MM.1S (cell line): ENCODE measurements at regions not wholly inside any gene's neighbourhood (a gene's known extent, or its start where the extent isn't known, plus 50 kb on each side); places are given as distances from the start of the nearest gene placed in this dataset.

ENCODE experiments used
- DNase-seq: peaks from one replicate; pipeline ENCODE4 v3.0.0-alpha.2; 2015
- H2AFZ ChIP-seq: fragments of 300-600 bp; sonication (generic); 2 replicates; pipeline ENCODE4 v1.6.0; 2016; ENCODE audit warnings: antibody characterized with exemption, low read length
- H3F3A ChIP-seq: fragments of 300-600 bp; sonication (generic); 2 replicates; pipeline ENCODE4 v1.6.1; 2016; ENCODE audit warnings: mild to moderate bottlenecking, antibody characterized with exemption, low read length, moderate library complexity, mixed read lengths; ENCODE audit not compliant: insufficient read depth
- H3K27ac ChIP-seq: fragments of 300-600 bp; sonication (generic); 2 replicates; pipeline ENCODE4 v1.5.1; 2016; ENCODE audit warnings: mild to moderate bottlenecking, low read length
- H3K27me3 ChIP-seq: fragments of 300-600 bp; sonication (generic); replicated peaks from 2 replicates; pipeline ENCODE4 v1.6.0; 2016; ENCODE audit warnings: low read length; ENCODE audit not compliant: insufficient read depth
- H3K36me3 ChIP-seq: fragments of 300-600 bp; sonication (generic); replicated peaks from 2 replicates; pipeline ENCODE4 v1.6.1; 2016; ENCODE audit warnings: mild to moderate bottlenecking, low read length, mixed read lengths; ENCODE audit not compliant: insufficient read depth
- H3K4me1 ChIP-seq: fragments of 300-600 bp; sonication (generic); 2 replicates; pipeline ENCODE4 v1.6.1; 2016; ENCODE audit warnings: low read length, mixed read lengths
- H3K4me2 ChIP-seq: fragments of 300-600 bp; sonication (generic); 2 replicates; pipeline ENCODE4 v1.6.0; 2016; ENCODE audit warnings: low read depth, low read length
- H3K4me3 ChIP-seq: fragments of 300-600 bp; sonication (generic); 2 replicates; pipeline ENCODE4 v1.5.1; 2016; ENCODE audit warnings: low read length, mixed read lengths
- H3K79me2 ChIP-seq: fragments of 300-600 bp; sonication (generic); 2 replicates; pipeline ENCODE4 v1.6.1; 2016; ENCODE audit warnings: mixed run types, low read length, mixed read lengths
- H3K9ac ChIP-seq: fragments of 300-600 bp; sonication (generic); 2 replicates; pipeline ENCODE4 v1.6.1; 2016; ENCODE audit warnings: low read length, mixed read lengths
- H3K9me2 ChIP-seq: fragments of 300-600 bp; sonication (generic); replicated peaks from 2 replicates; pipeline ENCODE4 v1.6.1; 2016; ENCODE audit warnings: mild to moderate bottlenecking, low read length, mixed read lengths; ENCODE audit not compliant: insufficient read depth
- H3K9me3 ChIP-seq: fragments of 300-600 bp; sonication (generic); replicated peaks from 2 replicates; pipeline ENCODE4 v1.6.1; 2016; ENCODE audit warnings: mild to moderate bottlenecking, low read length, mixed read lengths; ENCODE audit not compliant: insufficient read depth
- H4K20me1 ChIP-seq: fragments of 300-600 bp; sonication (generic); 2 replicates; pipeline ENCODE4 v1.6.1; 2016; ENCODE audit warnings: mild to moderate bottlenecking, low read length, moderate library complexity, mixed read lengths; ENCODE audit not compliant: insufficient read depth
- CTCF ChIP-seq: fragments of 300-600 bp; sonication (generic); IDR thresholded peaks from 2 replicates; pipeline ENCODE4 v1.5.1; 2016; ENCODE audit warnings: antibody characterized with exemption, low read length, mixed read lengths
- EZH2 ChIP-seq: fragments of 300-600 bp; sonication (generic); optimal IDR thresholded peaks from 2 replicates; pipeline ENCODE3; 2017; ENCODE audit warnings: low read depth, mild to moderate bottlenecking, antibody characterized with exemption, low read length, mixed read lengths
- EZH2phosphoT487 ChIP-seq: fragments of 300-600 bp; sonication (generic); IDR thresholded peaks from 2 replicates; pipeline ENCODE4 v1.6.1; 2018; ENCODE audit warnings: antibody characterized with exemption, low read length

GRCh38 chr6:121499666-121500065 is 64.2 kb downstream of the GJA1 start:
- no peak for TF ChIP-seq EZH2
- H3K4me1 ChIP-seq, result no peaks in the 10 kb centered on the region
- H3K9me3 ChIP-seq, result no peaks in the 10 kb centered on the region
- no peaks in the 10 kb centered on the region for H3K27me3 ChIP-seq
- no peaks in the 10 kb centered on the region for H3K79me2 ChIP-seq
- H3K9ac ChIP-seq, result no peak overlapping the region
- no peak overlapping the region for H3K4me2 ChIP-seq
- no peak overlapping the region for H3K4me3 ChIP-seq
- H2AFZ ChIP-seq, result no peak overlapping the region
- no peaks in the 10 kb centered on the region for H4K20me1 ChIP-seq
- H3K27ac ChIP-seq, result no peak overlapping the region
- DNase-seq, result no peak
- H3K9me2 ChIP-seq, result no peaks in the 10 kb centered on the region
- H3K36me3 ChIP-seq, result no peaks in the 10 kb centered on the region
- H3F3A ChIP-seq, result no peaks in the 10 kb centered on the region

GRCh38 chr6:121503589-121503991 is 68.1 kb downstream of the GJA1 start:
- Histone ChIP-seq H3K36me3 (no peaks in the 10 kb centered on the region), H3K9ac (no peak overlapping the region), H3K27me3 (no peaks in the 10 kb centered on the region), H2AFZ (no peak overlapping the region), H4K20me1 (no peaks in the 10 kb centered on the region), H3K4me3 (no peak overlapping the region), H3K9me2 (no peaks in the 10 kb centered on the region), H3K9me3 (no peaks in the 10 kb centered on the region), H3K4me1 (no peaks in the 10 kb centered on the region), H3K4me2 (no peak overlapping the region), H3K27ac (no peak overlapping the region), H3F3A (no peaks in the 10 kb centered on the region), H3K79me2 (no peaks in the 10 kb centered on the region)
- TF ChIP-seq CTCF (no peak), EZH2 (no peak), EZH2phosphoT487 (no peak)
- no peak for DNase-seq

DNA sequence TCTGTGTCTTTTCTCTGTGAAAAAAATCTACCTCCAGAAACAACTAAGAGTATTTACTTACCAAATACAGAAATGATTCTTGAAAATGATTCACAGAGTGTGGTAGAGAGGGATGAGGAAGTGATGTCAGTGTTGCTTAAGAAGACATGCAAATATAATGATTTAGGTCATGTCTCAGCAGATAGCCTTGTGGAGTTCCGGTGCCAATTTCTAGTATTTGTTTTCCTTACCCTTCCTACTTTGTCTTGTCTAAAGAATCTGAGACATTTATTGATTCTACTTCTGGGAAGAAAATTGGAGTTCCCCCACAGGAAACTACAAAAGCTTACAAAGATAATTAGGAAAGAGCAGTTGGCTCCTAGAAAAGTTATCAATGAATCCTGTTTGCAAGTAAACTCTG is 68.8 kb downstream of the GJA1 start:
- no peaks in the 10 kb centered on the region for H3K79me2 ChIP-seq
- H3K9ac ChIP-seq, result no peak overlapping the region
- H3K27ac ChIP-seq, result no peak overlapping the region
- H3K4me1 ChIP-seq, result no peaks in the 10 kb centered on the region
- TF ChIP-seq EZH2phosphoT487, result no peak
- TF ChIP-seq CTCF, result no peak
- no peak for TF ChIP-seq EZH2
- H3K4me2 ChIP-seq, result no peak overlapping the region
- no peaks in the 10 kb centered on the region for H3K9me2 ChIP-seq
- H3F3A ChIP-seq, result no peaks in the 10 kb centered on the region
- no peaks in the 10 kb centered on the region for H3K36me3 ChIP-seq
- H3K4me3 ChIP-seq, result no peak overlapping the region
- DNase-seq, result no peak
- no peaks in the 10 kb centered on the region for H3K27me3 ChIP-seq
- H3K9me3 ChIP-seq, result no peaks in the 10 kb centered on the region
- H4K20me1 ChIP-seq, result no peaks in the 10 kb centered on the region
- H2AFZ ChIP-seq, result no peak overlapping the region

DNA sequence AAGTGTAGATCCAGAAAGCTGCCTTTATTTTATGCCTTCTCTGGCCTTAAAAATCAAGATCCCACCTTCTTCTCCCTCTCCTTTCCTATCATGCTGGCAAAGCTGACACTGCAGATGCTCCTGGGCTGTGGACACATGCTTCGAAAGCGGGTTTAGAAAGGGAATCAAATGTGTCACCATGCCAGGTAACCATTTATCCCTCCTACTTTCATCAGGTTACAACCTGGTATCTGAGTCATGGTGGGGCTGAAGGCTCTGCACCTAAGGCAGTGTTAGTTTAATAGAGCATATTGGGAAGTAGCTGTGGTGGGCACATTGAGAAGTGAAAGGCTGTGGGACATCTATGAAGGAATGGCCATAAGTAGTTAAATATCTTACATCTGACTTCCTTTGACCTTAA is 69.8 kb downstream of the GJA1 start:
- no peaks in the 10 kb centered on the region for H3K79me2 ChIP-seq

More for the DNA sequence above, 69.8 kb downstream of the GJA1 start:
- DNase-seq, result no peak
- Histone ChIP-seq H3K27ac (no peak overlapping the region), H3K9me3 (no peaks in the 10 kb centered on the region), H3K27me3 (no peaks in the 10 kb centered on the region), H3F3A (no peaks in the 10 kb centered on the region), H4K20me1 (no peaks in the 10 kb centered on the region), H3K9ac (no peak overlapping the region), H2AFZ (no peak overlapping the region), H3K4me2 (no peak overlapping the region), H3K4me3 (no peak overlapping the region), H3K4me1 (no peaks in the 10 kb centered on the region), H3K9me2 (no peaks in the 10 kb centered on the region), H3K36me3 (no peaks in the 10 kb centered on the region)
- TF ChIP-seq EZH2 (no peak), CTCF (no peak), EZH2phosphoT487 (no peak)
